ENCODE measurements at regions not wholly inside any gene's neighbourhood (a gene's known extent, or its start where the extent isn't known, plus 50 kb on each side); places are given as distances from the start of the nearest gene placed in this dataset.

DNA sequence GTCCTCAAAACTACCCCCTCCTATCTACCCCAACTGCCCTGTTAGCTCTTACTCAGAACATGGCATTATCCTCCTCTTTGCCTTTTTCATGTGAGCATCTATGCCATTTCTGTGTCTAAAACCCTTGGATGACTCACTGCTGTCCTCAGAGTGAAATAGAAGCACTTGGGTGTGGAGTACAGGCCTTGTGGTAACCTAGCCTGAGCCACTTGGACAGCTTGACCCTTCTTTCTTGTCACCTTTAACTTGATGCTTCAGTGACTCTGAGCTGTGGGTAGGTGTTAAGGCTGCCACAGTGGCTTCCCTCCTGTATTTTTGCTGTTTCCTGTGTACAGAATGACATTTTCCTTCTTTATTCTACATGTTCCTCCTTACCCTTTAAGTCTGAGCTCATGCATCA is 391.4 kb downstream of the SH3GL2 start:
- no peak for DNase-seq (ENCODE audit: low read depth)

DNA sequence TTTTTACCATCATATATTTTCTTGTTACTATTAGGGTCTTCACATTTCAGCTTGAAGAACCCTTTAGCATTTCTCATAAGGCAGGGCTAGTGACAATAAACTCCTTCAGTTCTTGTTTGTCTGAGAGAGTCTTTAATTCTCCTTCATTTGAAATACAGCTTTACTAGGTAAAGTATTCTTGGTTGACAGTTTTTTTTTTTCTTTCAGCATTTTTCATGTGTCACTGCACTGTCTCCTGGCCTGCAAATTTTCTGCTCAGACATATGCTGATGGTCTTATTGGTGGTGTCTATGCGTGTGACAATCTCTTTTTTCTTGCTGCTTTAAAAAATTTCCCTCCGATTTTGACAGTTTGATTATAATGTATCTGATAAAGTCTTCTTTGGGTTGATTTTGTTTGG is 399.9 kb downstream of the SH3GL2 start:
- no peak for DNase-seq (ENCODE audit: low read depth)

DNA sequence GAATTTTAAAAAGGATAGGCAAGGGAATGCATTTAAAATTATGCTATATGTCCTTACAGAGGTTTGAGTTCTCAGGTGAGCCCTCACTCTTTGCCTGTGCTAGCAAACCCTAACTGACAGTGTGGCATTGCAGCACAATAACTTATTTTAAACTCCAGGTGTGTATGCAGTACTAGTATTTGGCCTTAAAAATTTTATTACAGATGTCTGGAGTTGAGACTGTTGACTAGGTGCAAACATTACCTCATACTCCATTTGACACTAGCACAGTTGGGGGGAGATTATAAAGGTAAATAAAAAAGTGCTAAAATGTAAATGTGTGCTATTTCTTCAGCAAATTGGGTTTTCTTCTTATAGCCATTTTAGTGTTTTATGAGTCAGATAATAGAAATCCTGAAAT is 407.7 kb downstream of the SH3GL2 start:
- no peak for DNase-seq (ENCODE audit: low read depth)

DNA sequence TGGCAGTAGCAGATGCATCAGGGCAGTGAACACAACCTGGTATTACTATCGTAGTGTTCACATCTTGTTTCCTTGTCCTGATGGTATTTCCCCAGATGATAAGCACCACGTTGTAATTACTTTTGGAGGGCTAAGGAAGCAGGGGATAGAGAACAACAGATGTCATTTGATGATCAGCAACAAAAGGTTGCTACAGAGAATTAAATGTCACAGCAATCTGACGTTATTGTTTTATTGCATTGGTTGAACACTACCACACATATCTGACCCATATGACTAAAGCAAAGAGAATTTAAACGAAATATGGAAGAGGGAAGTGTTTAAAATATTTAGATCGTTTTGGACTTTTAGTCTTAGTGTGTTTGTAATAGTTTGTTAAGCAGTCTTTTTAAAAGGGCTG is 408.3 kb downstream of the SH3GL2 start:
- DNase-seq (ENCODE audit: low read depth), result no peak

DNA sequence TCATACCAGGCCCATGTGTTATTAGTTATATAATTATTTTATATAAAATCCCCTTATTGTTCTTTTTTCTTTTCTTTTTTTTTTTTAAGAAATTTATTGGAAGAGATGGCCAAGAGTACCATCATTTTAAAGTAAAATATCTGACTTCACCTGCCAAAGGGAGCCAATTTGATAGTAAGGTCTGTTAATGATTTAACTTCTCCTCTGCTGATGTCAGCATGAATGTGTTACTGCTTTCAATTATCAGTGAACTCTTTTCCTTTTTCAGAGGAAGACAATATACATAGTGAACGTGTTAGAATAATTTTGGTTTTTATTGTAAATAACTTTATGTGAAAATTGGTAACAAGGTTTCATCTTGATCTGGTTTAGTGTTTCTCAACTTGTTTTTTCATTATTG is 409.6 kb downstream of the SH3GL2 start:
- no peak for DNase-seq (ENCODE audit: low read depth)

DNA sequence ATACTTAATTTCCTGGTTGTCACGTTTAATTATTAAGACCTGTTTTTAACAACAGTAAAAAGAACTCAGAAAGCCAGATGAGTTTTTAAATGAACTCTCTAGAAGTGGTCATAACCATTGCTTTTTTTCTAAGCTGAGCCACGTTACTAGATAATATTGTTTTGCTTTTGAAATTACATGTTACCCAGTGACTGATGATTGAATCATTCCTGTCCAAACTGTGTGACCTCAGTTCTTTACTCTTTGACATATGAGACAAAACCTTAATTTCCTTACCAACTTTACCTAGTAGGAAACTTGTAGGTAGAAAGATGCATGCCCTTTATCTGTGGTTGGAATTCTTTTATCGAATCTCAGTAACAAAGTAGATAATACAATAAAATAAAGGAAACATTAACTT is 411.7 kb downstream of the SH3GL2 start:
- no peak for DNase-seq (ENCODE audit: low read depth)

DNA sequence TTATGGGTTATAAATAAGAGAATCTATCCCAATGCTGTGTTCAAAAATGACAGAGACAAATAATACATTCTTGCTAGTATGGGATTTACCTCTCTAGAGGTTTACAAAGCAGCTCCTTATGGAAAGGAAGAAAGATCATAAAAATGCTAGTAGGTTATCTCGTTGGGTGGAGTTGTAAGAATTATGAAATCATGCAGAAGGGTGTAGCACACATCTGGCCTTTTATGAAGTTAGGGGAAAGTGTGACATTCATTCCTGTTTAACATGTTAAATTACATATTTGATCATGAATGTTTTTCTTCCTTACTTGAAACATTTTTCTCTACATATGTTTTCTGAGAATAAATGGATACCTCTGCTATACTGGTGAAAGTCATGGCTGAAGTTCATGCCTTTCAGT is 414.2 kb downstream of the SH3GL2 start:
- no peak for DNase-seq (ENCODE audit: low read depth)

DNA sequence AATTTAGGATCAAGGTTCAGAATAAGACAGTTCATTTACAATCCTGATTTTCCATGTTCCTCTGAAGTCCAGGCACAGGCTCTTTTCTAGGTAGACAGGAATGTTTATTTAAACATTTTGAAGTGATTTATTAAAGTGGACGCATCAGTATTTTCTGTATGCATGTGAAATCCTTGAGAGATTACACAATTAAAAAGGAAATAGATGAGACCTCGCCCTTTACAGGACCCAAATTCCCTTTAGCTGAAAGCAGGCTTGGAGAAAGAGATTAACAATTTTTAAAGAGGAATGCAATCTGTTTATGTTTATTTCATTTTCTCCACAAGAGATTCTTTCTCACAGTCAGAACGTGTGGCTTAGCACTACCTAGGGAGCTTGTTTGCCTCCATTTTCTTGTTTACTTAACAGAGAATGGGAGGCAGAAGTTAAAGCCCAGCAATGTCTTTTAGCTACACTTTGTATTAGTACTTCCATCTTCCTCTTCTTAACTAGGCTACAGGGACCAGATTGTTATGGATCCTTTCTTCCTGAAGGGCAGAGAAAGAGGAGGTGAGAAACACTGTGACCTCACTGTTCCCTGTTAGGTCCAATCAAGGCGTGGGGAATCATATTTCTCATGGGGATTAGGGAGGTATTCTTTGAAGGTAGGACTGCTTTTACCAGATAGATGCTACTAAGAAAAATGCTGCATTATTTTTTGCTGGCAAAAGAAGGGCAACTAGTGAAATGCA is 416.0 kb downstream of the SH3GL2 start:
- DNase-seq (ENCODE audit: low read depth), result no peak

DNA sequence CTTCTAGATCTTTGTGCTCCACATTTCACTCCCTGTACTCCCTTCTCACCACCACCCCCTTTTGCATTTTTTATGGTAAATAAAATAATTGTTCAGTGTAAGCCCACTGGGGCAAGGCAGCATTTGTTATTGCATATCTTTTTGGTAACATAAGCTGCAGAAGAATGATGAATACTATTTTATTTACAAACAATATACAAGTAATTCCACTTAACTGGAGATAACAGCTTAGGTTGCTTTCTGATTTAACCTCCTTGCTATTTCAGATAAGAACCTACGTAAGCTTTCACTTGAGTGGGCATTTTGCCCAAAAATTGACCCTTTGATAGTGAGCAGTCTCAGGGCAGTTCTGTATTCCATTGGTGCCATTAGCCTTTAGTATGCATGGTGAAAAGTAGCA is 417.9 kb downstream of the SH3GL2 start:
- DNase-seq (ENCODE audit: low read depth), result no peak

DNA sequence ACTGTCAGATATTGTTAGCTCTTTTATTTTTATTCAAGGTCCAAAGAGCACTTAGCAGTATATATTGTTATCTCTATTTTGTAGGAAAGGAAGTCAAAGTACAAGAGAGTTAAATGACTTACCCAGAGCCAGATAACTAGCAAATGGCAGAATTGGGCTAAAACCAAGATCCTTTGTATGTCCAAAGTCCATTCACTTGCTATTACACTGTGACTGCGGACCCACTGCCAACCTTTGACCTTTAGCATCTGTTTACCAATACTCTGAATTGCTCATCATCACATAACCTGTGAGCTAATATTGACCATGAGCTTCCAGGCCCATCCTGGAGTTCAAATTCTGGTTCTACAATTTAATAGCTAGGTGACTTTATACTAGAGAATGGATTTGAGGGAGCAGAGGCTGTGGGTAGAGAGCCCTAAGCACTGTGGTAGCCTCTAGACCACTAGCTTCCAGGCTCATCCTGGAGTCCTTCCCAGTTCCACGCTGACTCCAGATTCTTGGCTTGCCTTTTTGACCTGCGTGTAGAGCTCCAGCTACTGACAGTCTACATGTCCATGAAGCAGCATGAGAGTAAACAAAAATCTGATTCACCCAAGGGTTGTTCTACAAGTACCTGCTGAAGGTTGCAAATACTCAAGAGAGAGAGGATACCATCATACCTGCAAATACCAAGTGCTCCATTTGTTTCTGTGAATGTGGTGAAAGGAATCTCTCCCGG is 424.0 kb downstream of the SH3GL2 start:
- DNase-seq (ENCODE audit: low read depth), result no peak

DNA sequence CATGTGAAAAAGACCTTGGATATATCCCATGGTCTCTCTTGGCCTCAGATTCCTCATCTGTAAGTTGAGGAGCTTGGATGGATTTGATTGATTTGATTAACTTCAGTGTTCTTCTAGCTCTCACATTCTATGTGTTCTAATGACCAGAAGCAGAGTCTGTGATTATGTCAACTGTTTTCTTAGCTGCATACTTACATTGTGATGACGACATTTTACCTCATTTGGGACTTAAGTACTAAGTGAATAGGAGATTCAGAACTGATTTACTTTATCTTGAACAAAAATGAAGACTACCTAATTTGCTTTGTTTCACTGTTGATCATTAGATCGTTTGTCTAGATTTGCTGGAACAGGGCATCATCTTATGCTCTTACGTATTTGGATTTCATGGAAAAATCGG is 427.7 kb downstream of the SH3GL2 start:
- no peak for DNase-seq (ENCODE audit: low read depth)

DNA sequence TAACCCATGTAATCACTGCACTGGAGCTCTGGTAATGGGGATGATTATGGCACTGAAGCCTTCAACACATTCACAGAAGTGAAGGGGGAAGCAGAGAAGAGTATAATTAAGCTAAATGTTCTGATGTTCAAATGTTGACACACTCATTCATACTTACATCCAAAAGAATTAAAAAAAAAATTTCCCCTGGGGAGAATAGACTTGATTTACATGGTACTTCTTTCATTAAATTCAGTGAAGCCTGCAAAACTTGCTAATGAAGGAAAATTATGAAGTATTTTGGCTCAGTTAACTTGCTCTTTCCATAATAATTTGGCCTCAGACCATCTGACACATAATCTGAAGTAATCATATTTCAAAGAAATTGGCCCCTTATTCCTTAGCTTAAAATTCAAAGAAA is 428.8 kb downstream of the SH3GL2 start:
- no peak for DNase-seq (ENCODE audit: low read depth)

DNA sequence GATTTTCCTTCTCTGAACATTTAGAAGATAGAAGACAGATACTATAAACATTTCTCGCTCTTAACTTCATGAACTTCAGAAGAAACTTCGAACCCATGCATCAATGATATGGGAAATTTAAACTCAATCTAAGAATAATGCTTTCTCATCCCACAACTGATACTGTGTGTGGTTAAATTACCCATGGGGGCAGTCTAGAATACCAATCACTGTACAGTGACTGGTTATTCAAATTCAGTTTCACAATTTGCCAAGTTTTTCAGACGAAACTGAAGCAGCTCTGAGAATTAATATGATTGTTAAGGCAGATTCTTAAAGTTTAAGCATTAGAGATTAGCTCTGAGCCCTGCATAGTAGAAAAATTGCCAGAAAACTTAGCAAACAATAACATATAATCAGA is 431.0 kb downstream of the SH3GL2 start:
- no peak for DNase-seq (ENCODE audit: low read depth)

DNA sequence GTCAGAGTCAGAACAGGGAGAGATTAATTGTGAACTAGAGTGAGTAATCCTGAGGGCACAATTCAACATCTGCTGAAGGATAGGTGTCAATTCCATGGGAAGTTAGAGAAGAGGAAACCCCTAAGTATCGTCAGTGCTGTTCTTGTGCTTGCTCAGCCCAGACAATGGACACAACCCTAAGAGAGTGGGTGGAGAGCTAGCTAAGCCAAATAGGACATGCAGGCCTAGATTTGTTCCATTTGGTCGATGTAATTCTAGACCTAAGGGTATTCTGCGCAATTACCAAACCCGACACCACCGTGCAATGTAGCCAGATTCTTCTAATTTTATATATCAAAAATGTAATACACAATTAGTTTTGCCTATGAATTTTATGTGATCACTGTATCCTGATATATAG is 431.6 kb downstream of the SH3GL2 start:
- DNase-seq (ENCODE audit: low read depth), result no peak

DNA sequence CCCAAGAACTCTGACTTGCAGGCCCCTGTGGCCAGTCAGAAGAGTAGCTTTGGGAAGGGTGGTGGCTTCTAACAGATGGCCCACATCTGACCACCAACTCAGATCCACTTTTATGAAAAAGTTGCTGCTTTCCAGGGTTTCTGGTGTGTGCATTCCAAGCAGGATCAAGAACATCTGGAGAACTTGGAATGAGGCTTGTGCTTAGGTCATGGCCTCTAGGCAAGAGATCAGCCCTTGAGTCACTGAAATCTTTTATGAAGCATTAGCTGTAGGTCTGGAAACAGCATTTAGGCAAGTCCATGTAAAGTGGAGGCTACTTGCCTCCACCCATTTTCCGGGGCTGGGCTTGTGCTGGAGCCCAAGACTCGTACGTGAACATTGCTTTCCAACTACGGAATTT is 433.3 kb downstream of the SH3GL2 start:
- no peak for DNase-seq (ENCODE audit: low read depth)

DNA sequence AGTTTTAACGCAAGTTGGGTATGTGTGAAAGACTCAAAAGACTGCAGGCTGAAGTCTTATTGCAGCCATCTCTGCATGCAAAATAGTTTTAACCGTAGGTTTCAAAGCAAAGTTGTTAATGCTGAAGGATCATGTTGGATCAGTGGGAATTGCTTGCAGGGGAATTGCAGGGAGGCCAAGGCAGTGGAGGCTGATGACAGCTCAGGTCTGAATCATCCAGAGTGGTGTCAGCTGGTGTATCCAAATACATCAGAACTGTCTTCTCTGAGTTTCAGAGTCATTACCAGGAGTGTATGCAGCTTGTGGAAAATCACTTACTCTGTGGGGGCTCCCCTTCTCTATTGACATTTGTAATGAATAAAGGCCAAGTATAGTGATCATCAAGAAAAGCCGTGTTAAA is 435.7 kb downstream of the SH3GL2 start:
- no peak for DNase-seq (ENCODE audit: low read depth)

DNA sequence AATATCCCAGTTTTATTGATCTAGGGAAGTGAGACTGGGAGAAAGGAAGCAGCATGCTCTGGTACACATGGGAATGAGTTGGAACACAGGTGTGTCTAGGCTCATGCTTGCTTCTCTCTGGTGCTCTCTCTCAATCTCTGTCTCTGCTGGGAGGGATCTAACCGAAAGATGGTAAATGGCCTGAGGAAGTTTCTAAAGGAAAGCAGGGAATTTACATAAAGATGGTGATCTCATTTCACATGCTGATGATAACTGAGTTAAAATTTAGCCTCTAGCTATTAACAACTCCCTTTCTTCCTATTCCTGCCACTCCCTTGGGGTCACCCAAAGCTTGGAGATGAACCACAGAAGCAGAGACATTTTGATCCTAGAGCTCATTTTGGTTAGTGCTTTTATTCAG is 436.2 kb downstream of the SH3GL2 start:
- DNase-seq (ENCODE audit: low read depth), result no peak

DNA sequence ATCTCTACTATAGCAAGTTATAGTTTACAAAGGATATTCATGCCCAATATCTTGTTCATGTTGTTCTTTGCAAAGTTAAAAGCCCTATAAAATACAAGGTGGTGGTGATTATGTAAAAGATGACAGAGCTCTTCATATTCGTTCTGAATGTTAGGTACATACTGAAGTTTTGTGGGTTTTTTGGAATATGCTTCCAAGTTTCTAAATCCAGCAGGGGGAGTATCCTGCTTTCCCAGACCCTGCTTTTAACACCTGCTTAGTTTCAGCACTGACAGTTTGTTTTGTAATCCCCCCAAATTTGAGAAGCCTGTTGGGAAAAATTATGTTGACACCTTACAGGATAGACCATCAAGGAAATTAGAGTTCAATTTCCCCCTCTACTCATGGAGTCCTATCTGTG is 438.3 kb downstream of the SH3GL2 start:
- DNase-seq (ENCODE audit: low read depth), result no peak

DNA sequence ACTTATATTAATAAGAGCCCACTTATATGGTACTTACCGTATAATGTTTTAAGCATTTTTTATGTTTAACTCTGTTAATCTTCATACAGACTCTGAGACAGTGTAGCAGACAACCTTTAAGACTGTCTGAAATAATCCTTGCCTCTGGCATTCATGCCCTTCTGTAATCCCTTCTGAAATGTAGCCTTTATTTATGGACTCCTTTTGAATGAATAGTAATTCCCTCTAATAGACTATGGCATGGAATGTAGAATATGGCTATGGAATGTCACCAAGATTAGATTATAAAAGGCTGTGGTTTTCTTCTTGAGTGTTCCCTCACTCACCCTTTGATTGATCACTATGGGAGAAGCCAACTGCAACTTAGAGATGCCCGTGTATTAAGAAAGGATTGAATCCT is 439.4 kb downstream of the SH3GL2 start:
- no peak for DNase-seq (ENCODE audit: low read depth)

DNA sequence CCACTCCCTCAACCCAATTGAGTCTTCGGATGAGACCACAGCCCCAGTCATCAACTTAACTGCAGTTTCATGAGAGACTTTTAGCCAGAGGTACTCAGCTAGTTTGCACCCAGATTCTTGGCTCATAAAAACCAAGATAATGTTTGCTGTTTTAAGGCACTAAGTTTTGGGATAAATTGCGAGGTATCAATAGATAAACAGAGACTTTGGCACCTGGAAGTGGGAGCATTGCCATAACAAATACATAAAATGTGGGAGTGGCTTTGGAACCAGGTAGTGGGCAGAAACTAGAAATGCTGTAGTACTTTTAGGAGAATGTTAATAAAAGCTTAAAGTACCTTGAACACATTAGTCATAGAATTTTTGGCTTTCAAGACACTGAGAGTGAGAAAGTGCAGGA is 439.8 kb downstream of the SH3GL2 start:
- no peak for DNase-seq (ENCODE audit: low read depth)

DNA sequence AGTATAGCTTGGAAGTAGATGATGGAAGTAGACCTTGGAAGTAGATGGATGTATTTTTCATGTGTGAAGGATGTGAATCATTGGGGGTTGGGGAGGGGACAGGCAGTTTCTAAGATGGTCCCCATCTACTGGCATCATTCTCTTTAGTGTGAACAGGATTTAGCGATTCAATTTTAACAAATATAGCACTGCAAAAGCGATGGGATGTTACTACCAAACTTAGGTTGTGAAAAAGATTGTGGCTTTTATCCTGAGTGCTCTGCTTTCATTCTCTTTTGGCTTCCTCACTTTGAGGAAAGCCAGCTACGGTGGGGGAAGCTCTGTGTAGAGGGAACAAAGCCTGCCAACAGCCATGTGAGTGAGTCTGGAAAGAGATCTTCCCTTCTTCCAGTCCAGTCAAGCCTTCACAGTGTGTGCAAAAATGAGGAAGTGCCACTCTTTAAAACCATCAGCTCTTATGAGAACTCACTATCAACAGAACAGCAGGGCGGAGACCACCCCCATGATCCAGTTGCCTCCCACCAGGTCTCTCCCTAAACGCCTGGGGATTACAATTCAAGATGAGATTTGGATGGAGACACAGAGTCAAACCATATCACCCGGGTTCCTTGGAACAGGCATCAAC is 441.4 kb downstream of the SH3GL2 start:
- DNase-seq (ENCODE audit: low read depth), result no peak

DNA sequence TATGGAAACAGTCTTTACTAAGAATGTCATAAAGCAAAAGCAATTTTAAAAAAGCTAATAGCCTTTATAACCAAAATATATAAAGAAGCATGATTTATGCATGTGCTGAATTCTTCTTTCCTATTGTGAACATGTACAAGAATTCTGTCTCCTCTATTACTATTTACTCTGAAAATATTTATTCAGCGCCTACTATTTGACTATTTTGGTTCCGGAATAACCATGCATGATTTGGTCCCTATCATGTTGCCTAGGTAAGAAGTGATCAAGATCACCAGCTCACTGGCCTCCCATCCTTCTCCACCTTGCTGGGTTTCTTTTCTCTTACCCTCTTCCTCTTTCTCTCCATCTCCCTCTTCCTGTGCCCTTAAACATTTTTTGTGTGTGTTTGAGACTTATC is 443.8 kb downstream of the SH3GL2 start:
- no peak for DNase-seq (ENCODE audit: low read depth)

DNA sequence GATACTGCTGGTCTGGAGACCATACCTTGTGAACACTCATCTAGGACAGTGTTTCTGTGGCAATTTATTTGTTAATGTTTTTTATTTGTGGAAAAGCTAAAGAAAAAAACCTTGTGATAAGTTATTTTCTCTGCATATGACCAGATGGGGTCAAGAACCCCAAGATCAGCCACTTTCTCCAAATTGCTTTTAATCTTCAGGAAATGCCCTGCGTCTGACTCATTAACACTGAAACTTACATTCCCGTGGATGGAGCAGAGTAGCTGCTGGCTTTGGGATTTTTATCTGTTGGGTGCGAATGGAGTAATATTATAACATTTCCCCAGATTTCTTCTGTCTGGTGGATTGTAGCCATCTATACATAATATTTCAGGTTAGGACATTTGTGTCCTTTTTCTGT is 444.5 kb downstream of the SH3GL2 start:
- DNase-seq (ENCODE audit: low read depth), result no peak

DNA sequence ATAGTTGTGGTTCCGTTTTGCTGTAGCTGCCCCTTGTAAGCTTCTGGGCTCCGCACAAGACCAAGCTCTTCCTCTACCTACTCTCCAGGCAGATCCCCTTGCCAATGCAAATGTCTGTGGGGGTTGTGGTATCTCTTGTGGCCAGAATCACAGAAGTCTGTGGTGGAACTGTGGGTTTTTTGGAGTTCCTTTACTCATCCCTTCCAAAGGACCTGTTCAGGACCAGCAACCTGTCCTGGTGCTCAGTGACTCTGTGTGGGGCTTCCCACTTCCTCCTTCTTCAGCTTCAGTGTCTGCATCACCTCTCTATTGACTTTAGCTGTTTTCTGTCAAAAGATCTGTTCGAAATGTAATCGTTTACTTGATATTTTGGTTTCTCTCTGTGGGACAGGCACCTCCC is 441.3 kb upstream of the ADAMTSL1 start:
- no peak for DNase-seq (ENCODE audit: low read depth)

Data from stimulated activated CD8-positive, alpha-beta memory T cell treated with anti-CD3 and anti-CD28 coated beads, Interleukin-12 subunit alpha, Interleukin-12 subunit beta, amount 100 ng/mL, for 4 hours (primary cell).